Left kidney (tissue), 1 donor: ENCODE measurements at regions not wholly inside any gene's neighbourhood (a gene's known extent, or its start where the extent isn't known, plus 50 kb on each side); places are given as distances from the start of the nearest gene placed in this dataset.
"Not testable (repeated sequence)": the region's sequence is repeated elsewhere in the genome, so short reads cannot be mapped to it uniquely, and the experiment has no call there.

ENCODE experiments used
- DNase-seq: peaks from one replicate; pipeline ENCODE4 v3.0.0-alpha.2; 2013

GRCh38 chr9:95580812-95581761 is 64.3 kb upstream of the PTCH1 start:
- no peak for DNase-seq

DNA sequence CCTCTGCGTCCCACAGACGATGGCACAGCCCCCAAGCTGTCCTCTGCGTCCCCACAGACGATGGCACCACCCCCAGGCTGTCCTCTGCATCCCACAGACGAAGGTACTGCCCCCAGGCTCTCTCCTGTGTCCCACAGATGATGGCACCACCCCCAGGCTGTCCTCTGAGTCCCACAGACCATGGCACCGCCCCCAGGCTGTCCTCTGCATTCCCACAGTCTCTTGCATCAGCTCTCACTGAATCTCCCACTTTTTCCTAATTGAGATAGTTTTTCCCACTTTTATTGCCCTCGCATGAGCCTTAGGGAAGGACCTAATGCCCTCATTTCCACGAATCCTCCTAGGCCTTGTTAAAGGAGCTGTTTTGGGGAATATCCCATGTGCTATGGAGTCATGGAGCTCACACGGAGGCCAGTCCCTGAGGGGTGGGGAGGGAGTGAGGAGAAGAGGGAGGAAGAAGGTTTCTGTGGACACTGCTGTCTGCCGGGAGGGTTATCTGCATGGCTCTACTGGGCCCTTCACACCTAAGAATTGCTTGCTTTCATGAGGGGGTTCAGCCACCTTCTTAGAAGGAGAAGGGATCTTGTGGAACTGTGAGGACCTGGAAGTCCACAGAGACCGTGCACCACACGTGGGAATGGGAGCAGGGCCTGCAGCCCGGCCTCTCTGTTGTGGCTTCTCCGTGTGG is 58.2 kb upstream of the PTCH1 start:
- no peak for DNase-seq

DNA sequence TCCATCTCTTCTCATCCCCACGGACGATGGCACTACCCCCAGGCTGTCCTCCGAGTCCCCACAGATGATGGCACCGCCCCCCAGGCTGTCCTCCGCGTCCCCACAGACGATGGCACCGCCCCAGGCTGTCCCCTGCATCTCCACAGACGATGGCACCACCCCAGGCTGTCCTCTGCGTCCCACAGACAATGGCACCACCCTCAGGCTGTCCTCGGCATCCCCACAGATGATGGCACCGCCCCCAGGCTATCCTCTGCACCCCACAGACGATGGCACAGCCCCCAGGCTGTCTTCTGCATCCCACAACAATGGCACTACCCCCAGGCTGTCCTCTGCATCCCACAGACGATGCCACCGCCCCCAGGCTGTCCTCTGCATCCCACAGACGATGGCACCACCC is 57.4 kb upstream of the PTCH1 start:
- DNase-seq: no peak

- no peak for DNase-seq
Observed at GRCh38 chr9:95573463-95573862, 56.7 kb upstream of the PTCH1 start.

DNA sequence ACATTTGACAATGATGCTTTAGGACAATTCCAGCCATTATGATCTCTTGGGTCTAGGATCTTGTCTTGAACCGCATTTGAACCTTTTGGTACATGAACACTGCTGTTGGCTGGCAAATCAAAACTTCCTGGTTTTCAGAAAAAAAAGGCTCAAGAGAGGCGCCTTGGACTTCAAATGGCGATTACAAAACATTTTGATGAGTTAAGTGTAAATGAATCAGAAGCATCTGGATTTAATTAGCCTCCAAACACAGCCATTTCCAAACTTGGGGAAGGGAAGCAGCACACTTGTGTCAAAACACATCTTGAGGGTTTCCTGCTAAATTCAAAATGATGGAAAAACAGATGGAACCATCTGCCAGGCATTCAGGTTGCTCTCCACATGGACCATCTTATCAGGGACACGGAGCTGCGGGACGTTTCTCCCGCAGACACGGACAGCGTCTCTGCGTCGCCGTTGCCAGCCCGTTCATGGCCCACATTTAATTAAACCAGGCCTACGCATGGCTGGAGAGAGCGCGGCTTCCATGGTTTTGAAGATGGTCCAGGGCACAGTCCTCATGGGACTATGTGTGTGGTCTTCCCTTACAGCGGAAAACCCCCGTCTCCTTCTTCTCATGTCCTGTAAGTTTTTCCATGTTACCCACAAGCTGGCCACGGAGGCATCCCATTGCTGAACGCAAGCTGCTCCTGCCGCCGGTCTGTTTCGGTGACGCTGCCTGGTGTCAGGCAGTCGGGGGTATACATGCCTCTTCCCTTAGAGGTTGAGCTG is 55.8 kb upstream of the PTCH1 start:
- DNase-seq: no peak

- no peak for DNase-seq
Observed at GRCh38 chr9:95570646-95571045, 53.9 kb upstream of the PTCH1 start.

DNA sequence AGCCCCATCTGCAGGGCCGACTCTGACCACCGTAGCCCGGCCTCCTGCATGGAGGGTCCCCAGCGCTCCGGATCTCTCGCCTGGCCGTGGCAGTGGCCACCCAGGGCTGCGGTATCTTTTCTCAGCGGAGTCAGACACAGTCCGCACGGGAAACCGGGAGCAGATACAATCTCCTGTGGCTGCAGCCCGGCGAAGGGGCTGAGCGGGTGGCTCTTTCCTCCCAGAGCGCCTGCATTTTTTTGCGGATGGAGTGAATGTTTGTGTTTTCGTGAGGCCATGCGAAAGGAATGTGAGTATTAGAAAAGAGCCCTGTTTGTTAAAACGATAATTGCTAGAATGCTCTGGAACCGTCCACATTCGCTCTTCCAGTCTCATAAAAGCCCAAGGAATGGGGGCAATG is 53.4 kb upstream of the PTCH1 start:
- no peak for DNase-seq

GRCh38 chr9:95568735-95569134 is 52.0 kb upstream of the PTCH1 start:
- not testable (repeated sequence) for DNase-seq
